ENCODE measurements at regions not wholly inside any gene's neighbourhood (a gene's known extent, or its start where the extent isn't known, plus 50 kb on each side); places are given as distances from the start of the nearest gene placed in this dataset.
A peak's percentile ranks its signal among the peaks of the same experiment; 100 is the strongest.
"Not testable (repeated sequence)": the region's sequence is repeated elsewhere in the genome, so short reads cannot be mapped to it uniquely, and the experiment has no call there.

- no peak for DNase-seq (ENCODE audit: low read depth in 2 of 3, low spot score in 2 of 3)
These were observed 463.9 kb downstream of the OMA1 start for GRCh38 chr1:58082596-58082995.

GRCh38 chr1:58076258-58076657 lies 470.3 kb downstream of the OMA1 start:
- DNase-seq (ENCODE audit: low read depth in 2 of 3, low spot score in 2 of 3) = no peak

GRCh38 chr1:58075188-58075578 lies 471.3 kb downstream of the OMA1 start:
- no peak for DNase-seq (ENCODE audit: low read depth in 2 of 3, low spot score in 2 of 3)

- DNase-seq (ENCODE audit: low read depth in 2 of 3, low spot score in 2 of 3) = no peak
These were observed 474.1 kb downstream of the OMA1 start for GRCh38 chr1:58072450-58072849.

- no peak for DNase-seq (ENCODE audit: low read depth in 2 of 3, low spot score in 2 of 3)
These were observed 479.4 kb downstream of the OMA1 start for GRCh38 chr1:58067082-58067481.

GRCh38 chr1:58065520-58065919 lies 481.0 kb downstream of the OMA1 start:
- peak in 2 of 3 donors; percentile 14 to 33 for DNase-seq (ENCODE audit: low read depth in 2 of 3, low spot score in 2 of 3)

- DNase-seq (ENCODE audit: low read depth in 2 of 3, low spot score in 2 of 3) = no peak
These were observed 482.4 kb downstream of the OMA1 start for GRCh38 chr1:58064166-58064565.

- DNase-seq (ENCODE audit: low read depth in 2 of 3, low spot score in 2 of 3) = no peak
These were observed 483.4 kb downstream of the OMA1 start for GRCh38 chr1:58063095-58063494.

- no peak for DNase-seq (ENCODE audit: low read depth in 2 of 3, low spot score in 2 of 3)
These were observed 483.9 kb downstream of the OMA1 start for GRCh38 chr1:58062635-58063034.

- no peak for DNase-seq (ENCODE audit: low read depth in 2 of 3, low spot score in 2 of 3)
These were observed 485.9 kb downstream of the OMA1 start for GRCh38 chr1:58060559-58061170.

GRCh38 chr1:58059789-58060188 lies 486.7 kb downstream of the OMA1 start:
- no peak for DNase-seq (ENCODE audit: low read depth in 2 of 3, low spot score in 2 of 3)

GRCh38 chr1:58058323-58058722 lies 488.2 kb downstream of the OMA1 start:
- no peak for DNase-seq (ENCODE audit: low read depth in 2 of 3, low spot score in 2 of 3)

- DNase-seq (ENCODE audit: low read depth in 2 of 3, low spot score in 2 of 3) = no peak
These were observed 488.7 kb downstream of the OMA1 start for GRCh38 chr1:58057826-58058225.

- not testable (repeated sequence) for DNase-seq (ENCODE audit: low read depth in 2 of 3, low spot score in 2 of 3)
These were observed 495.3 kb downstream of the OMA1 start for GRCh38 chr1:58051187-58051586.

- peak in 2 of 3 donors; percentile 10 to 49 for DNase-seq (ENCODE audit: low read depth in 2 of 3, low spot score in 2 of 3)
These were observed 499.2 kb downstream of the OMA1 start for GRCh38 chr1:58047265-58047858.

GRCh38 chr1:58045094-58045705 lies 501.3 kb downstream of the OMA1 start:
- no peak for DNase-seq (ENCODE audit: low read depth in 2 of 3, low spot score in 2 of 3)

GRCh38 chr1:58041621-58042020 lies 504.9 kb downstream of the OMA1 start:
- no peak for DNase-seq (ENCODE audit: low read depth in 2 of 3, low spot score in 2 of 3)

GRCh38 chr1:58038574-58038973 lies 508.0 kb downstream of the OMA1 start:
- no peak for DNase-seq (ENCODE audit: low read depth in 2 of 3, low spot score in 2 of 3)

- peak in 1 of 3 donors; percentile 17 for DNase-seq (ENCODE audit: low read depth in 2 of 3, low spot score in 2 of 3)
These were observed 511.0 kb downstream of the OMA1 start for GRCh38 chr1:58035523-58035922.

GRCh38 chr1:58033311-58033710 lies 513.2 kb downstream of the OMA1 start:
- DNase-seq (ENCODE audit: low read depth in 2 of 3, low spot score in 2 of 3) = no peak

- DNase-seq (ENCODE audit: low read depth in 2 of 3, low spot score in 2 of 3) = no peak
These were observed 513.9 kb downstream of the OMA1 start for GRCh38 chr1:58032611-58033073.

- no peak for DNase-seq (ENCODE audit: low read depth in 2 of 3, low spot score in 2 of 3)
These were observed 515.1 kb downstream of the OMA1 start for GRCh38 chr1:58031416-58031815.

All from hematopoietic multipotent progenitor cell (in vitro differentiated cells).